NT2/D1 (cell line): ENCODE measurements at regions not wholly inside any gene's neighbourhood (a gene's known extent, or its start where the extent isn't known, plus 50 kb on each side); places are given as distances from the start of the nearest gene placed in this dataset.

ENCODE experiments used
- DNase-seq: peaks from one replicate; pipeline ENCODE4 v3.0.0-alpha.2; 2011; ENCODE audit warnings: low read depth, low spot score
- H3K27me3 ChIP-seq: 2 replicates; pipeline ENCODE4 v1.6.0; 2011; ENCODE audit warnings: mild to moderate bottlenecking; ENCODE audit not compliant: insufficient read length, insufficient read depth
- H3K36me3 ChIP-seq: 2 replicates; pipeline ENCODE4 v1.6.1; 2011; ENCODE audit warnings: mild to moderate bottlenecking, low read length, mixed read lengths; ENCODE audit not compliant: insufficient read depth, insufficient read length
- H3K4me1 ChIP-seq: 2 replicates; pipeline ENCODE4 v1.5.1; 2011; ENCODE audit not compliant: insufficient read depth, insufficient read length
- H3K4me3 ChIP-seq: 2 replicates; pipeline ENCODE4 v1.5.1; 2011; ENCODE audit warnings: low read depth; ENCODE audit not compliant: insufficient read length
- H3K9ac ChIP-seq: 2 replicates; pipeline ENCODE4 v1.6.0; 2011; ENCODE audit warnings: low read depth; ENCODE audit not compliant: insufficient read length
- H3K9me3 ChIP-seq: 2 replicates; pipeline ENCODE4 v1.5.1; 2011; ENCODE audit warnings: mild to moderate bottlenecking, low read length; ENCODE audit not compliant: insufficient read depth
- SUZ12 ChIP-seq: IDR thresholded peaks from 2 replicates; pipeline ENCODE4 v1.6.1; 2011; ENCODE audit not compliant: insufficient read length, insufficient read depth; ENCODE audit errors: extremely low read depth
- YY1 ChIP-seq: IDR thresholded peaks from 2 replicates; pipeline ENCODE4 v1.6.1; 2011; ENCODE audit not compliant: insufficient read length, insufficient read depth
- ZNF274 ChIP-seq: IDR thresholded peaks from 2 replicates; pipeline ENCODE4 v1.6.1; 2011; ENCODE audit warnings: mild to moderate bottlenecking, low read depth, low read length

- Histone ChIP-seq H3K4me3 (no peak overlapping the region), H3K36me3 (no peaks in the 10 kb centered on the region), H3K4me1 (peaks cover 6% of the 10 kb centered on the region), H3K9ac (no peak overlapping the region), H3K27me3 (no peaks in the 10 kb centered on the region), H3K9me3 (no peaks in the 10 kb centered on the region)
- DNase-seq: no peak
- TF ChIP-seq YY1: no peak
- no peak for TF ChIP-seq SUZ12
- no peak for TF ChIP-seq ZNF274
Observed at GRCh38 chr2:72003124-72003523, 144.5 kb downstream of the CYP26B1 start.

- no peaks in the 10 kb centered on the region for H3K36me3 ChIP-seq
- TF ChIP-seq YY1 (no peak), ZNF274 (no peak), SUZ12 (no peak)
- peaks cover 4% of the 10 kb centered on the region for H3K4me1 ChIP-seq
- H3K9me3 ChIP-seq: no peaks in the 10 kb centered on the region
- DNase-seq: no peak
- no peak overlapping the region for H3K4me3 ChIP-seq
- no peaks in the 10 kb centered on the region for H3K27me3 ChIP-seq
- no peak overlapping the region for H3K9ac ChIP-seq
Observed at GRCh38 chr2:72001937-72002690, 145.5 kb downstream of the CYP26B1 start.

- Histone ChIP-seq H3K9ac (no peak overlapping the region), H3K27me3 (no peaks in the 10 kb centered on the region), H3K36me3 (no peaks in the 10 kb centered on the region), H3K4me3 (no peak overlapping the region), H3K9me3 (no peaks in the 10 kb centered on the region), H3K4me1 (peaks cover 4% of the 10 kb centered on the region)
- TF ChIP-seq ZNF274 (no peak), SUZ12 (no peak), YY1 (no peak)
- DNase-seq: no peak
Observed at GRCh38 chr2:72000110-72000509, 147.6 kb downstream of the CYP26B1 start.

- H3K9me3 ChIP-seq: no peaks in the 10 kb centered on the region
- no peak overlapping the region for H3K9ac ChIP-seq
- DNase-seq: no peak
- no peak for TF ChIP-seq YY1
- TF ChIP-seq ZNF274: no peak
- TF ChIP-seq SUZ12: no peak
- H3K27me3 ChIP-seq: no peaks in the 10 kb centered on the region
- no peaks in the 10 kb centered on the region for H3K36me3 ChIP-seq
- no peak overlapping the region for H3K4me3 ChIP-seq
- H3K4me1 ChIP-seq: peaks cover 4% of the 10 kb centered on the region
Observed at GRCh38 chr2:71999580-71999979, 148.1 kb downstream of the CYP26B1 start.

- H3K36me3 ChIP-seq: no peaks in the 10 kb centered on the region
- H3K27me3 ChIP-seq: no peaks in the 10 kb centered on the region
- no peaks in the 10 kb centered on the region for H3K9me3 ChIP-seq
- H3K9ac ChIP-seq: no peak overlapping the region
- no peak for DNase-seq
- TF ChIP-seq SUZ12 (no peak), ZNF274 (no peak), YY1 (no peak)
- H3K4me3 ChIP-seq: no peak overlapping the region
- H3K4me1 ChIP-seq: peaks cover 4% of the 10 kb centered on the region
Observed at GRCh38 chr2:71997843-71998242, 149.8 kb downstream of the CYP26B1 start.

GRCh38 chr2:71995067-71995665, 152.5 kb downstream of the CYP26B1 start:
- DNase-seq: no peak
- H3K27me3 ChIP-seq: no peaks in the 10 kb centered on the region
- H3K4me1 ChIP-seq: peaks cover 1% of the 10 kb centered on the region
- H3K4me3 ChIP-seq: no peak overlapping the region
- TF ChIP-seq YY1: no peak
- no peak for TF ChIP-seq SUZ12
- TF ChIP-seq ZNF274: no peak
- H3K9me3 ChIP-seq: no peaks in the 10 kb centered on the region
- H3K9ac ChIP-seq: no peak overlapping the region
- no peaks in the 10 kb centered on the region for H3K36me3 ChIP-seq

GRCh38 chr2:71992036-71992435, 155.6 kb downstream of the CYP26B1 start:
- Histone ChIP-seq H3K9me3 (no peaks in the 10 kb centered on the region), H3K4me1 (peaks cover 2% of the 10 kb centered on the region), H3K27me3 (no peaks in the 10 kb centered on the region), H3K9ac (no peak overlapping the region), H3K36me3 (no peaks in the 10 kb centered on the region), H3K4me3 (no peak overlapping the region)
- no peak for DNase-seq
- TF ChIP-seq SUZ12 (no peak), ZNF274 (no peak), YY1 (no peak)
